A673 (cell line): ENCODE measurements at regions not wholly inside any gene's neighbourhood (a gene's known extent, or its start where the extent isn't known, plus 50 kb on each side); places are given as distances from the start of the nearest gene placed in this dataset.

Source experiments
- BruUV-seq: library from RNA; stranded (reverse); fragments of 400-500 nt; replicated peaks from 2 replicates; lab custom pipeline; 2021; lab: Mats Ljungman, UMichigan
- CTCF ChIA-PET: fragments of 300-600 bp; sonication (Branson Sonifier 250); formaldehyde crosslinking; loops from one replicate; lab custom pipeline; 2022; ENCODE audit warnings: antibody characterized with exemption; lab: Charles Lee
- POLR2A ChIA-PET: fragments of 300-600 bp; sonication (Branson Sonifier 250); formaldehyde crosslinking; loops from one replicate; lab custom pipeline; 2022; ENCODE audit warnings: antibody characterized with exemption; ENCODE audit not compliant: low non-redundant PET; lab: Charles Lee
- DNase-seq: peaks from one replicate; pipeline ENCODE4 v3.0.0-alpha.2; 2015; ENCODE audit warnings: low spot score
- H3K27ac ChIP-seq: fragments of 200-600 bp; sonication (generic); 2 replicates; pipeline ENCODE4 v1.5.1; 2016; ENCODE audit warnings: mixed run types, low read depth, mild to moderate bottlenecking, mixed read lengths, antibody characterized with exemption, low read length; ENCODE audit not compliant: poor library complexity, severe bottlenecking
- H3K27me3 ChIP-seq: fragments of 200-600 bp; sonication (generic); replicated peaks from 2 replicates; pipeline ENCODE4 v1.6.1; 2017; ENCODE audit warnings: mixed run types, low read depth, mild to moderate bottlenecking, mixed read lengths, antibody characterized with exemption, low read length; ENCODE audit not compliant: insufficient read depth, poor library complexity
- H3K36me3 ChIP-seq: fragments of 200-600 bp; sonication (generic); 2 replicates; pipeline ENCODE4 v1.6.1; 2016; ENCODE audit warnings: mixed run types, mild to moderate bottlenecking, mixed read lengths, antibody characterized with exemption, low read length; ENCODE audit not compliant: insufficient read depth, poor library complexity, severe bottlenecking
- H3K4me1 ChIP-seq: fragments of 200-600 bp; sonication (generic); 2 replicates; pipeline ENCODE4 v1.6.1; 2017; ENCODE audit warnings: mixed run types, mild to moderate bottlenecking, mixed read lengths, antibody characterized with exemption, low read length; ENCODE audit not compliant: insufficient read depth, poor library complexity, severe bottlenecking
- H3K4me3 ChIP-seq: fragments of 200-600 bp; sonication (generic); 2 replicates; pipeline ENCODE4 v1.5.1; 2016; ENCODE audit warnings: low read depth, mixed run types, mild to moderate bottlenecking, mixed read lengths, low read length; ENCODE audit not compliant: poor library complexity, severe bottlenecking
- H3K9me3 ChIP-seq: fragments of 200-600 bp; sonication (generic); 2 replicates; pipeline ENCODE4 v1.6.1; 2016; ENCODE audit warnings: mixed run types, low read depth, mild to moderate bottlenecking, mixed read lengths, antibody characterized with exemption, low read length; ENCODE audit not compliant: poor library complexity, severe bottlenecking
- EZH2 ChIP-seq: fragments of 200-600 bp; sonication (generic); IDR thresholded peaks from 2 replicates; pipeline ENCODE4 v1.6.1; 2017; ENCODE audit warnings: borderline replicate concordance, low read depth, mild to moderate bottlenecking, mixed read lengths, antibody characterized with exemption, low read length; ENCODE audit not compliant: poor library complexity, severe bottlenecking
- intact Hi-C: fragments of 100-400 bp; cut with micrococcal nuclease; formaldehyde crosslinking; loops from one replicate; pipeline ENCODE4 v1.10.0; 2022; ENCODE audit not compliant: unreplicated experiment
- TF ChIP-seq, protein P1 (sequence below): fragments of 300-800, 200-600 bp; sonication (generic); conservative IDR thresholded peaks from 2 replicates; pipeline ENCODE4 v1.5.1; 2017; ENCODE audit warnings: low read depth, mild to moderate bottlenecking, antibody characterized with exemption, low read length, moderate library complexity, mixed read lengths

DNA sequence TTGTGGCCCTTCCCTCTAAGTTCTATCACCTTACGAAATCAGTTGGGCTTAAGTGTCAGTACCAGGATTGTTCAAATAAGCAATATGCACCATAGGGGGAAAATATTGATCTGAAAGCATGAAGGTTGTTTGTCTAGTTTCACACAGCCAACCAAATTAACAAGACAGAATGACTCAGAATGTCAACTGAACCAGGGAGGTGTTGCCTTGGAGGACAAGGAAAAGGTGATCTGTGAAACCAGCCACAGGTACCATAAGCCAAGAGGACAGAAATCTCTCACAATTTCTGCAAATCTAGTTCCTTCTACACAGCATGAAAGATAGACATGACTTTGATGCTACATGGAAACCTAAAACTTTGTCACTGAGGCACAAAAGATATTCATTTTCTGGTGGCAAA lies 297.9 kb downstream of the BCL11B start:
- DNase-seq, result no peak
- Histone ChIP-seq H3K36me3 (no peaks in the 10 kb centered on the region), H3K9me3 (peaks cover 5% of the 10 kb centered on the region), H3K27me3 (no peaks in the 10 kb centered on the region), H3K4me3 (no peak overlapping the region), H3K4me1 (peaks cover 11% of the 10 kb centered on the region), H3K27ac (no peak overlapping the region)
- TF ChIP-seq, protein P1, sequence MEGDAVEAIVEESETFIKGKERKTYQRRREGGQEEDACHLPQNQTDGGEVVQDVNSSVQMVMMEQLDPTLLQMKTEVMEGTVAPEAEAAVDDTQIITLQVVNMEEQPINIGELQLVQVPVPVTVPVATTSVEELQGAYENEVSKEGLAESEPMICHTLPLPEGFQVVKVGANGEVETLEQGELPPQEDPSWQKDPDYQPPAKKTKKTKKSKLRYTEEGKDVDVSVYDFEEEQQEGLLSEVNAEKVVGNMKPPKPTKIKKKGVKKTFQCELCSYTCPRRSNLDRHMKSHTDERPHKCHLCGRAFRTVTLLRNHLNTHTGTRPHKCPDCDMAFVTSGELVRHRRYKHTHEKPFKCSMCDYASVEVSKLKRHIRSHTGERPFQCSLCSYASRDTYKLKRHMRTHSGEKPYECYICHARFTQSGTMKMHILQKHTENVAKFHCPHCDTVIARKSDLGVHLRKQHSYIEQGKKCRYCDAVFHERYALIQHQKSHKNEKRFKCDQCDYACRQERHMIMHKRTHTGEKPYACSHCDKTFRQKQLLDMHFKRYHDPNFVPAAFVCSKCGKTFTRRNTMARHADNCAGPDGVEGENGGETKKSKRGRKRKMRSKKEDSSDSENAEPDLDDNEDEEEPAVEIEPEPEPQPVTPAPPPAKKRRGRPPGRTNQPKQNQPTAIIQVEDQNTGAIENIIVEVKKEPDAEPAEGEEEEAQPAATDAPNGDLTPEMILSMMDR, result no peak
- no peak for TF ChIP-seq EZH2
- POLR2A ChIA-PET, result no interaction called here
- CTCF ChIA-PET, result no interaction called here
- no TSS peak for BruUV-seq
- intact Hi-C loops, result no loop called here

DNA sequence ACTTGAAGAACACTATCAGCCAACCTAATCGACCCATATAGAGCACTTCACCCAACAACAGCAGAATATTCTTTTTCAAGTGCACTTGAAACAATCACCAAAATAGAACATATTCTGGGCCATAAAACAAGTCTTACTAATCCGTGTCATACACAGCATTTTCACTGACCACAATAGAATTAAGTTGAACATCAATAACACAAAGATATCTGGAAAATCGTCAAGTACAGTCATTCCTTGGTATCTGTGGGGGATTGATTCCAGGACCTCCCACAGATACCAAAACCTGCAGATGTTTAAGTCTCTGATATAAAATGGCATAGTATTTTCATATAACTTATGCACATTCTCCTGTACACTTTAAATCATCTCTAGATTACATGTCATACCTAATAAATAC lies 295.7 kb downstream of the BCL11B start:
- Histone ChIP-seq H3K36me3 (no peaks in the 10 kb centered on the region), H3K27ac (no peak overlapping the region), H3K9me3 (peaks cover 5% of the 10 kb centered on the region), H3K4me3 (no peak overlapping the region), H3K27me3 (no peaks in the 10 kb centered on the region), H3K4me1 (peaks cover 11% of the 10 kb centered on the region)
- no peak for DNase-seq
- TF ChIP-seq, protein P1, result no peak
- TF ChIP-seq EZH2, result no peak
- BruUV-seq, result no TSS peak
- intact Hi-C loops, result no loop called here
- ChIA-PET POLR2A (no interaction called here), CTCF (no interaction called here)

DNA sequence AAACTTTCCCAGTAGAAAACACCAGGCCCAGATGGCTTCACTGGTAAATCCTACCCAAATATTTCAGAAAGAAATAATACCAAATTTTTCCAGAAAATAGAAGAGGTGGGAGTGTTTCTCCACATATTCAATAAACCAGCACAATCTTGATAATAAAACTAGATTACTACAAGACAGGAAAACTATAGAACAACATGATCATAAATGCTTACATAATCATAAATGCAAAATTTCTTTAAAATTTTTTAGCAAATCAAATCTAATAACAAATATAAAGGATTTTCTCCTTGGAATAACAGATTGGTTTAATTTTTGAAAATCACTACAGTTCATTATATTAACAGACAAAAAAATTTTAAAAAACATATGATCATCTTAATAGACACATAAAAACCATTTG lies 294.5 kb downstream of the BCL11B start:
- no peaks in the 10 kb centered on the region for H3K27me3 ChIP-seq
- H3K27ac ChIP-seq, result no peak overlapping the region
- no peaks in the 10 kb centered on the region for H3K36me3 ChIP-seq
- intact Hi-C loops, result no loop called here
- no peak for DNase-seq
- H3K4me3 ChIP-seq, result no peak overlapping the region
- TF ChIP-seq, protein P1, result no peak
- no peak for TF ChIP-seq EZH2
- peaks cover 5% of the 10 kb centered on the region for H3K9me3 ChIP-seq
- ChIA-PET CTCF (no interaction called here), POLR2A (no interaction called here)
- peaks cover 11% of the 10 kb centered on the region for H3K4me1 ChIP-seq
- no TSS peak for BruUV-seq
